H1 (cell line): ENCODE measurements at regions not wholly inside any gene's neighbourhood (a gene's known extent, or its start where the extent isn't known, plus 50 kb on each side); places are given as distances from the start of the nearest gene placed in this dataset.

ENCODE experiments used
- CBX8 ChIP-seq: fragments of 300-800, 300-1000 bp; sonication (generic); IDR thresholded peaks from 2 replicates; pipeline ENCODE4 v1.7.1; 2016; ENCODE audit warnings: low read depth, low read length, borderline replicate concordance
- CEBPB ChIP-seq: IDR thresholded peaks from 2 replicates; pipeline ENCODE4 v1.6.1; 2012; ENCODE audit warnings: low read depth, low read length
- TF ChIP-seq, protein P1 (sequence below): fragments of 300-600 bp; sonication (generic); IDR thresholded peaks from 2 replicates; pipeline ENCODE4 v1.7.1; 2012; ENCODE audit warnings: low read length, moderate library complexity, mild to moderate bottlenecking, inconsistent platforms; ENCODE audit not compliant: insufficient replicate concordance

DNA sequence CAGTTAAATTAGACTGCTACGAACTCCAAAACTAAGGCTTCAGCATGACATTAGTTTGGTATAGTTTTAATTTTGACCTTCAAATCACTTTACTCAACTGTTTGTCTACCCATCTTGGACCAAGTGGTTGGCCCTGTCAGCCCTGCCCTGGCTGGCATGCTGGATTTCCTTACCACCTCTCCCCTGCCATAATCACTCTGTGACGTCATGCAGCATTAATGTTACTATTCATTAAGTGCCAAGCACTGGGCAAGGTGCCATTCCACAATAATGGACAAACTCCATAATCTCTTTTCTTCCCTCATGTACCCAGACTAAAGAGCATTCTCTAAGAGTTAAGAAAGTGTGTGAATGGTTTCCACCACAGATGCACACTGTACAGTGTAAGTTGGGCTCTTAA, 277.0 kb upstream of the INTU start (continued):
- TF ChIP-seq, protein P1, sequence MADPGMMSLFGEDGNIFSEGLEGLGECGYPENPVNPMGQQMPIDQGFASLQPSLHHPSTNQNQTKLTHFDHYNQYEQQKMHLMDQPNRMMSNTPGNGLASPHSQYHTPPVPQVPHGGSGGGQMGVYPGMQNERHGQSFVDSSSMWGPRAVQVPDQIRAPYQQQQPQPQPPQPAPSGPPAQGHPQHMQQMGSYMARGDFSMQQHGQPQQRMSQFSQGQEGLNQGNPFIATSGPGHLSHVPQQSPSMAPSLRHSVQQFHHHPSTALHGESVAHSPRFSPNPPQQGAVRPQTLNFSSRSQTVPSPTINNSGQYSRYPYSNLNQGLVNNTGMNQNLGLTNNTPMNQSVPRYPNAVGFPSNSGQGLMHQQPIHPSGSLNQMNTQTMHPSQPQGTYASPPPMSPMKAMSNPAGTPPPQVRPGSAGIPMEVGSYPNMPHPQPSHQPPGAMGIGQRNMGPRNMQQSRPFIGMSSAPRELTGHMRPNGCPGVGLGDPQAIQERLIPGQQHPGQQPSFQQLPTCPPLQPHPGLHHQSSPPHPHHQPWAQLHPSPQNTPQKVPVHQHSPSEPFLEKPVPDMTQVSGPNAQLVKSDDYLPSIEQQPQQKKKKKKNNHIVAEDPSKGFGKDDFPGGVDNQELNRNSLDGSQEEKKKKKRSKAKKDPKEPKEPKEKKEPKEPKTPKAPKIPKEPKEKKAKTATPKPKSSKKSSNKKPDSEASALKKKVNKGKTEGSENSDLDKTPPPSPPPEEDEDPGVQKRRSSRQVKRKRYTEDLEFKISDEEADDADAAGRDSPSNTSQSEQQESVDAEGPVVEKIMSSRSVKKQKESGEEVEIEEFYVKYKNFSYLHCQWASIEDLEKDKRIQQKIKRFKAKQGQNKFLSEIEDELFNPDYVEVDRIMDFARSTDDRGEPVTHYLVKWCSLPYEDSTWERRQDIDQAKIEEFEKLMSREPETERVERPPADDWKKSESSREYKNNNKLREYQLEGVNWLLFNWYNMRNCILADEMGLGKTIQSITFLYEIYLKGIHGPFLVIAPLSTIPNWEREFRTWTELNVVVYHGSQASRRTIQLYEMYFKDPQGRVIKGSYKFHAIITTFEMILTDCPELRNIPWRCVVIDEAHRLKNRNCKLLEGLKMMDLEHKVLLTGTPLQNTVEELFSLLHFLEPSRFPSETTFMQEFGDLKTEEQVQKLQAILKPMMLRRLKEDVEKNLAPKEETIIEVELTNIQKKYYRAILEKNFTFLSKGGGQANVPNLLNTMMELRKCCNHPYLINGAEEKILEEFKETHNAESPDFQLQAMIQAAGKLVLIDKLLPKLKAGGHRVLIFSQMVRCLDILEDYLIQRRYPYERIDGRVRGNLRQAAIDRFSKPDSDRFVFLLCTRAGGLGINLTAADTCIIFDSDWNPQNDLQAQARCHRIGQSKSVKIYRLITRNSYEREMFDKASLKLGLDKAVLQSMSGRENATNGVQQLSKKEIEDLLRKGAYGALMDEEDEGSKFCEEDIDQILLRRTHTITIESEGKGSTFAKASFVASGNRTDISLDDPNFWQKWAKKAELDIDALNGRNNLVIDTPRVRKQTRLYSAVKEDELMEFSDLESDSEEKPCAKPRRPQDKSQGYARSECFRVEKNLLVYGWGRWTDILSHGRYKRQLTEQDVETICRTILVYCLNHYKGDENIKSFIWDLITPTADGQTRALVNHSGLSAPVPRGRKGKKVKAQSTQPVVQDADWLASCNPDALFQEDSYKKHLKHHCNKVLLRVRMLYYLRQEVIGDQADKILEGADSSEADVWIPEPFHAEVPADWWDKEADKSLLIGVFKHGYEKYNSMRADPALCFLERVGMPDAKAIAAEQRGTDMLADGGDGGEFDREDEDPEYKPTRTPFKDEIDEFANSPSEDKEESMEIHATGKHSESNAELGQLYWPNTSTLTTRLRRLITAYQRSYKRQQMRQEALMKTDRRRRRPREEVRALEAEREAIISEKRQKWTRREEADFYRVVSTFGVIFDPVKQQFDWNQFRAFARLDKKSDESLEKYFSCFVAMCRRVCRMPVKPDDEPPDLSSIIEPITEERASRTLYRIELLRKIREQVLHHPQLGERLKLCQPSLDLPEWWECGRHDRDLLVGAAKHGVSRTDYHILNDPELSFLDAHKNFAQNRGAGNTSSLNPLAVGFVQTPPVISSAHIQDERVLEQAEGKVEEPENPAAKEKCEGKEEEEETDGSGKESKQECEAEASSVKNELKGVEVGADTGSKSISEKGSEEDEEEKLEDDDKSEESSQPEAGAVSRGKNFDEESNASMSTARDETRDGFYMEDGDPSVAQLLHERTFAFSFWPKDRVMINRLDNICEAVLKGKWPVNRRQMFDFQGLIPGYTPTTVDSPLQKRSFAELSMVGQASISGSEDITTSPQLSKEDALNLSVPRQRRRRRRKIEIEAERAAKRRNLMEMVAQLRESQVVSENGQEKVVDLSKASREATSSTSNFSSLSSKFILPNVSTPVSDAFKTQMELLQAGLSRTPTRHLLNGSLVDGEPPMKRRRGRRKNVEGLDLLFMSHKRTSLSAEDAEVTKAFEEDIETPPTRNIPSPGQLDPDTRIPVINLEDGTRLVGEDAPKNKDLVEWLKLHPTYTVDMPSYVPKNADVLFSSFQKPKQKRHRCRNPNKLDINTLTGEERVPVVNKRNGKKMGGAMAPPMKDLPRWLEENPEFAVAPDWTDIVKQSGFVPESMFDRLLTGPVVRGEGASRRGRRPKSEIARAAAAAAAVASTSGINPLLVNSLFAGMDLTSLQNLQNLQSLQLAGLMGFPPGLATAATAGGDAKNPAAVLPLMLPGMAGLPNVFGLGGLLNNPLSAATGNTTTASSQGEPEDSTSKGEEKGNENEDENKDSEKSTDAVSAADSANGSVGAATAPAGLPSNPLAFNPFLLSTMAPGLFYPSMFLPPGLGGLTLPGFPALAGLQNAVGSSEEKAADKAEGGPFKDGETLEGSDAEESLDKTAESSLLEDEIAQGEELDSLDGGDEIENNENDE: no peak
- TF ChIP-seq CBX8 (no peak), CEBPB (no peak)
